Tibial nerve (tissue), 3 donors: ENCODE measurements at regions not wholly inside any gene's neighbourhood (a gene's known extent, or its start where the extent isn't known, plus 50 kb on each side); places are given as distances from the start of the nearest gene placed in this dataset.

Source experiments
- POLR2A ChIP-seq, 2 donors: fragments of 450-650 bp; IDR thresholded peaks; one replicate each; pipeline ENCODE4 v1.6.1; 2017; ENCODE audit warnings: antibody characterized with exemption in 2 of 2, mild to moderate bottlenecking in 2 of 2, moderate library complexity in 2 of 2
- TF ChIP-seq, protein P1 (sequence below), 5 experiments: fragments of 200-600 bp in 3 of 5; fragments of 450-650 bp in 2 of 5; sonication (generic) in 3 of 5; IDR thresholded peaks; one replicate each; pipeline ENCODE4 v1.5.1; 2016 to 2019; ENCODE audit warnings: antibody characterized with exemption in 5 of 5, mild to moderate bottlenecking in 3 of 5, moderate library complexity in 2 of 5

DNA sequence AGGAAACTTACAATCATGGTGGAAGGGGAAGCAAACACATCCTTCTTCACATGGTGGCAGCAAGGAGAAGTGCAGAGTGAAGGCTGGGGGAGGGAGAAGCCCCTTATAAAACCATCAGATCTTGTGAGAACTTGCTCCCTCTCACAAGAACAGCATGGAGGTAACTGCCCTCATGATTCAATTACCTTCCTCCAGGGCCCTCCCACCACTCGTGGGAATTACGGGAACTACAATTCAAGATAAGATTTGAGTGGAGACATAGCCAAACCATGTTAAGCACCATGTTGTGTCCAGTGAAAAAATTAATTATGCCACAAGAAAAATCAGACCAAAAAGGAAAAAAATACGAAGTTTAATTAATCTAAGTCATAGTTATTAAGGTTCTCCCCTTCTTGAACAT is 109.5 kb downstream of the CLDN17 start:
- TF ChIP-seq, protein P1, sequence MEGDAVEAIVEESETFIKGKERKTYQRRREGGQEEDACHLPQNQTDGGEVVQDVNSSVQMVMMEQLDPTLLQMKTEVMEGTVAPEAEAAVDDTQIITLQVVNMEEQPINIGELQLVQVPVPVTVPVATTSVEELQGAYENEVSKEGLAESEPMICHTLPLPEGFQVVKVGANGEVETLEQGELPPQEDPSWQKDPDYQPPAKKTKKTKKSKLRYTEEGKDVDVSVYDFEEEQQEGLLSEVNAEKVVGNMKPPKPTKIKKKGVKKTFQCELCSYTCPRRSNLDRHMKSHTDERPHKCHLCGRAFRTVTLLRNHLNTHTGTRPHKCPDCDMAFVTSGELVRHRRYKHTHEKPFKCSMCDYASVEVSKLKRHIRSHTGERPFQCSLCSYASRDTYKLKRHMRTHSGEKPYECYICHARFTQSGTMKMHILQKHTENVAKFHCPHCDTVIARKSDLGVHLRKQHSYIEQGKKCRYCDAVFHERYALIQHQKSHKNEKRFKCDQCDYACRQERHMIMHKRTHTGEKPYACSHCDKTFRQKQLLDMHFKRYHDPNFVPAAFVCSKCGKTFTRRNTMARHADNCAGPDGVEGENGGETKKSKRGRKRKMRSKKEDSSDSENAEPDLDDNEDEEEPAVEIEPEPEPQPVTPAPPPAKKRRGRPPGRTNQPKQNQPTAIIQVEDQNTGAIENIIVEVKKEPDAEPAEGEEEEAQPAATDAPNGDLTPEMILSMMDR (IDR thresholded peaks at IDR 0.05): no peak
- TF ChIP-seq POLR2A (IDR thresholded peaks at IDR 0.05): no peak
